Activated naive CD8-positive, alpha-beta T cell (primary cell): ENCODE measurements at regions not wholly inside any gene's neighbourhood (a gene's known extent, or its start where the extent isn't known, plus 50 kb on each side); places are given as distances from the start of the nearest gene placed in this dataset.

Experiments
- H3K27ac Mint-ChIP-seq: one replicate; pipeline ENCODE4 v1.8.0; 2021; ENCODE audit warnings: mixed read lengths
- H3K27me3 Mint-ChIP-seq: one replicate; pipeline ENCODE4 v1.8.0; 2021; ENCODE audit warnings: mixed read lengths
- H3K36me3 Mint-ChIP-seq: one replicate; pipeline ENCODE4 v1.8.0; 2021; ENCODE audit warnings: mixed read lengths
- H3K4me1 Mint-ChIP-seq: one replicate; pipeline ENCODE4 v1.8.0; 2021; ENCODE audit warnings: low read depth, mixed read lengths
- H3K4me3 Mint-ChIP-seq: one replicate; pipeline ENCODE4 v1.8.0; 2021; ENCODE audit warnings: mild to moderate bottlenecking, mixed read lengths
- H3K9me3 Mint-ChIP-seq: one replicate; pipeline ENCODE4 v1.8.0; 2021; ENCODE audit warnings: low read depth, mixed read lengths

DNA sequence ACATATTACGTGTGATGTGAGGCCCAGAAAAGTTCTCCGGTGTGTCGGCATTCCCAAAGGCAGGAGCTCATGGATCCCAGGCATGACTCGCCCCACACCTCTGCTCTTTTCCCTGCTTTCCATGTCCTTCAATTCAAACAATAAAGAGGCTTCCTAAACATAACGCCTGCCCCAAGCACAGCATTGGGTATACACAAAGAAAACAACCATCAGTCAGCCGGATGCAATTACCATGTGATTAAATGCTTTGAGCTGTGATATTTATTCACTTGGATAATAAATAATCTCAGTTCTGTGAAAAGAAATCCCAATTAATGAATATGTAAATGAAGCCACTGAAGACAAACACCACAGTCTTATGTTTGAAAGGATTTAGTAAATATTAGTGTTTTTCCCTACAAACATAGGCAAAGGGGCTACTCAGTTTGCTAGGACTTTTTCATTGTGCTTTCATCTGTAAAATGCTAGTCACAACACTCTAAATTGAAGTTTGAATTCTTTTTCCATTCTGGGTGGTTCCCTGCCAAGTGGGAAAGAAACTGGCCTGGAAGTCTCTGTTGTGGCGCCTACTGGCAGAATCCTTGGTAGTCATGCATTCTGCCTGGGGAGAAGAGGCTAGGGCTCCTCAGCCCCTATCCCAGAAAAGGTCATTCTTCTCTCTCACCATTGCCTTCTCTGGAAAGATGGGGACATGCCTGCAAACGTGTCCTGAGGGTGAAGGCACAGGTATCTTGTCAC is 144.7 kb downstream of the COL6A3 start:
- Mint-ChIP-seq H3K4me1 (no peaks in the 10 kb centered on the region), H3K36me3 (no peaks in the 10 kb centered on the region), H3K9me3 (no peaks in the 10 kb centered on the region), H3K27me3 (peaks cover 8% of the 10 kb centered on the region), H3K27ac (no peak overlapping the region), H3K4me3 (no peak overlapping the region)

GRCh38 chr2:237270520-237270919 is 143.4 kb downstream of the COL6A3 start:
- no peak overlapping the region for H3K27ac Mint-ChIP-seq
- no peaks in the 10 kb centered on the region for H3K36me3 Mint-ChIP-seq
- no peaks in the 10 kb centered on the region for H3K4me1 Mint-ChIP-seq
- peaks cover 8% of the 10 kb centered on the region for H3K27me3 Mint-ChIP-seq
- H3K4me3 Mint-ChIP-seq, result no peak overlapping the region
- H3K9me3 Mint-ChIP-seq, result no peaks in the 10 kb centered on the region

- no peaks in the 10 kb centered on the region for H3K9me3 Mint-ChIP-seq
- H3K27me3 Mint-ChIP-seq, result peaks cover 8% of the 10 kb centered on the region
- no peaks in the 10 kb centered on the region for H3K4me1 Mint-ChIP-seq
- H3K36me3 Mint-ChIP-seq, result no peaks in the 10 kb centered on the region
- H3K27ac Mint-ChIP-seq, result no peak overlapping the region
- H3K4me3 Mint-ChIP-seq, result no peak overlapping the region
Measured at GRCh38 chr2:237271698-237272652, 142.0 kb downstream of the COL6A3 start.
